ENCODE measurements at regions not wholly inside any gene's neighbourhood (a gene's known extent, or its start where the extent isn't known, plus 50 kb on each side); places are given as distances from the start of the nearest gene placed in this dataset.

DNA sequence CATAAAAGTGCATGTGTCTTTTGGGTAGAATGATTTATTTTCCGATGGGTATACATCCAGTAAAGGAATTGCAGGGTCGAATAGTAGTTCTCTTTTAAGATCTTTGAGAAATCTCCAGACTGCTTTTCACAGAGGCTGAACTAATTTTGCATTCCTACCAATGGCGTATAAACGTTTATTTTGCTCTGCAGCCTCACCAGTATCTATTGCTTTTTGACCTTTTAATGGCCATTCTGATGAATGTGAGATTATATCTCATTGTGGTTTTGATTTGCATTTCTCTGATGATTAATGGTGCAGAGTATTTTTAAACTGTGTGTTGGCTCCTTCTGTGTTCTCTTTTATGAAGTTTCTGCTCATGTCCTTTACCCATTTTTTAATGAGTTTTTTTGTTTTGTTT, 1020.1 kb downstream of the NXPH1 start:
- Mint-ChIP-seq H3K27me3 (ENCODE audit: low read depth) (no peaks in the 10 kb centered on the region), H3K36me3 (ENCODE audit: insufficient read depth in 1 of 3, low read depth in 3 of 3) (peaks cover 6 to 17% (median 8%) of the 10 kb centered on the region in 3 experiments; a peak in 5 of 7 replicates), H3K4me1 (no peaks in the 10 kb centered on the region), H3K27ac (no peak overlapping the region), H3K9me3 (peaks cover 7 to 16% of the 10 kb centered on the region in 2 experiments; a peak in 4 of 5 replicates), H3K4me3 (no peak overlapping the region)
- Histone ChIP-seq H3K23ac (ENCODE audit: insufficient read length, low read depth, low read length) (no peak overlapping the region), H3K79me1 (ENCODE audit: insufficient read depth, low read depth, low read length, poor library complexity, severe bottlenecking) (no peaks in the 10 kb centered on the region), H3K79me2 (ENCODE audit: insufficient read depth, low read length) (no peaks in the 10 kb centered on the region), H2BK12ac (ENCODE audit: insufficient read length, low read depth, low read length) (no peak overlapping the region), H2BK5ac (ENCODE audit: insufficient read length, low read length) (no peak overlapping the region), H3K56ac (ENCODE audit: insufficient read length, low read depth, low read length) (no peak overlapping the region), H3K18ac (ENCODE audit: insufficient read length, low read depth, low read length) (no peak overlapping the region), H3K4ac (ENCODE audit: low read depth, low read length) (no peak overlapping the region), H2BK20ac (ENCODE audit: low read depth, low read length, poor library complexity, severe bottlenecking) (no peak overlapping the region), H4K8ac (replicated peaks; ENCODE audit: insufficient read length, low read depth, low read length) (no peak overlapping the region), H4K20me1 (ENCODE audit: control insufficient read depth, insufficient read depth, insufficient read length) (no peaks in the 10 kb centered on the region), H3K27ac (ENCODE audit: insufficient read length, low read depth, low read length) (no peak overlapping the region), H3K4me2 (ENCODE audit: insufficient read depth, insufficient read length, low read length) (no peak overlapping the region), H3K23me2 (ENCODE audit: insufficient read length, low read depth, low read length, poor library complexity, severe bottlenecking) (no peaks in the 10 kb centered on the region), H4K5ac (ENCODE audit: insufficient read length, low read depth, low read length) (no peak overlapping the region), H3K4me1 (ENCODE audit: insufficient read depth, low read length) (no peaks in the 10 kb centered on the region), H3K9me3 (ENCODE audit: control insufficient read depth, low read depth, low read length) (no peaks in the 10 kb centered on the region), H3T11ph (ENCODE audit: low read length) (no peak overlapping the region), H3K9ac (ENCODE audit: extremely low read depth, insufficient read length, low read length) (no peak overlapping the region), H3K27me3 (ENCODE audit: insufficient read depth, low read length) (no peaks in the 10 kb centered on the region), H3K14ac (ENCODE audit: insufficient read depth, low read length) (no peak overlapping the region), H2BK120ac (ENCODE audit: low read depth, low read length, poor library complexity, severe bottlenecking) (no peak overlapping the region), H2BK15ac (ENCODE audit: low read depth, low read length) (no peak overlapping the region), H4K91ac (ENCODE audit: insufficient read length, low read depth, low read length) (no peak overlapping the region), H2AFZ (ENCODE audit: low read length) (no peak overlapping the region), H2AK5ac (ENCODE audit: insufficient read length, low read length) (no peak overlapping the region)
- DNase-seq, result no peak
- WGBS (ENCODE audit: extremely low coverage, insufficient read length, low lambda C conversion rate), result no CpG with 5 or more reads among the region's 4 CpGs
- TF ChIP-seq, protein P1, sequence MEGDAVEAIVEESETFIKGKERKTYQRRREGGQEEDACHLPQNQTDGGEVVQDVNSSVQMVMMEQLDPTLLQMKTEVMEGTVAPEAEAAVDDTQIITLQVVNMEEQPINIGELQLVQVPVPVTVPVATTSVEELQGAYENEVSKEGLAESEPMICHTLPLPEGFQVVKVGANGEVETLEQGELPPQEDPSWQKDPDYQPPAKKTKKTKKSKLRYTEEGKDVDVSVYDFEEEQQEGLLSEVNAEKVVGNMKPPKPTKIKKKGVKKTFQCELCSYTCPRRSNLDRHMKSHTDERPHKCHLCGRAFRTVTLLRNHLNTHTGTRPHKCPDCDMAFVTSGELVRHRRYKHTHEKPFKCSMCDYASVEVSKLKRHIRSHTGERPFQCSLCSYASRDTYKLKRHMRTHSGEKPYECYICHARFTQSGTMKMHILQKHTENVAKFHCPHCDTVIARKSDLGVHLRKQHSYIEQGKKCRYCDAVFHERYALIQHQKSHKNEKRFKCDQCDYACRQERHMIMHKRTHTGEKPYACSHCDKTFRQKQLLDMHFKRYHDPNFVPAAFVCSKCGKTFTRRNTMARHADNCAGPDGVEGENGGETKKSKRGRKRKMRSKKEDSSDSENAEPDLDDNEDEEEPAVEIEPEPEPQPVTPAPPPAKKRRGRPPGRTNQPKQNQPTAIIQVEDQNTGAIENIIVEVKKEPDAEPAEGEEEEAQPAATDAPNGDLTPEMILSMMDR (conservative IDR thresholded peaks at IDR 0.05), result no peak

Measured in H9 (cell line).